Myocyte (in vitro differentiated cells): ENCODE measurements at regions not wholly inside any gene's neighbourhood (a gene's known extent, or its start where the extent isn't known, plus 50 kb on each side); places are given as distances from the start of the nearest gene placed in this dataset.
"Not testable (repeated sequence)": the region's sequence is repeated elsewhere in the genome, so short reads cannot be mapped to it uniquely, and the experiment has no call there.

ENCODE experiments used
- DNase-seq: peaks from one replicate; pipeline ENCODE4 v3.0.0-alpha.2; 2012; ENCODE audit warnings: low read depth

DNA sequence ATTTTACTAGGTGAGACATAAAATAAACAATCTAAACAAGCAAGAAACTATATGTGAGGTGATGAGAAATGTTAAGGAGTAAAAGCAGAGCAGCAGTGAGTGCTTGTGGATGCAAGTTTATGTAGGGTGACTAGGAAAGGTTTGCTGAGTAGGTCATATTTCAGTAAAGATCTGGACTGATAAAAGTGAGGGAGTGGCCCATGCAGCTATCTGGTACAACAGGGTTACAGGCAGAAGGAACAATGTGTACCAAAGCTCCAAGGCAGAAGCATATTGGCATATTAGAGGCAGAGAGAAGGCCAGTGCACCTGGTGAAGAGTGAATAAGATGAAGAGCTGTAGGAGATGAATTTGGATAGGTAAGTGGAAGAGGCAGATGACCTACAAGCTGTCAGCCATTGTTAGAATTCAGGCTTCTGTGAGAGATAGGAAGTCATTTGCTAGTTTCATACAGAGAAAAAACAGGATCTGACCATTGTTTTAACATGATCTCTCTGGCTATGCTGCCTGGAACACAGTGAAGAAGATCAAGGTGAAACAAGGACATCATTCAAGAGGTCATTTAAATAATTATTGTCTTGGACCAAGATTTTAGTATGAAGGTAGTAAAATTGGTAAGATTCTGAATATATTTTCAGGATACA, 274.6 kb downstream of the ANKRD50 start:
- no peak for DNase-seq

DNA sequence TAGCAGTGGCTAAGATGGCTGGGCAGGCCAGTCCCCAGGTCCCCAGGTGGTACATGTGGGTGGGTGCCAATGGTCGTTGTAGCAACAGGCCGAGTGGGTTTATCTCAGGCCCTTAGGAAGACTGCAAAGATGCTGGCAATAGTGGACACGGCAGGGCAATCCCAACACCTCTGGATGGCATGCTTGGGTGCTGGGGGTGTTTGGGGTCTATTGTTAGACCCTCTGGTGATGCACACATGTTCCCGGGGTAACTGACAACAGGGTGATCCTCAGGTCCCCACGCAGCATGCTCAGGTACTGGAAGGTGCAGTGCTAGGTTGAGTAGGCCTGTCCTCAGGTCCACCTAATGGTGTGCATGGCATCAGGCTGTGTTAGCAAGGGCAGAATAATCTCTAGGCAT, 267.5 kb downstream of the ANKRD50 start:
- no peak for DNase-seq

DNA sequence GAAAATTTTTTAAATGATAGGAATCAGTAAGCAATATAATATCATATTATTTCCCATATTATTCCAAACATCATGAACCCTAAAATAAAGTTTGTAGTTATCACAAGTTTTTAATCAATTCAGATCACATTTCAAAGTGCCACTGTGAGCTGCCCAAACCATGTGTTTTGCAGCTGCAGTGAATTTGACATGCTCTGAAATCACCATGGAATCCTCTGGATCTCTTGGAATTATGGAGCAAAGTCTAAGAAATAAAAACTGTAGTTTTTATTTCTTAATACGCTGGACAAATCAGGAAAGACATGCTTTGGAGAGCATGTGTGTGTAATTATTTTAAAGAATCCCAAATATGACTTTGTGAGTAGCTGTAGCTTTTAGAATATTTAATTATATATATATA, 262.7 kb downstream of the ANKRD50 start:
- DNase-seq, result no peak

GRCh38 chr4:124450851-124451250, 261.7 kb downstream of the ANKRD50 start:
- DNase-seq, result no peak

DNA sequence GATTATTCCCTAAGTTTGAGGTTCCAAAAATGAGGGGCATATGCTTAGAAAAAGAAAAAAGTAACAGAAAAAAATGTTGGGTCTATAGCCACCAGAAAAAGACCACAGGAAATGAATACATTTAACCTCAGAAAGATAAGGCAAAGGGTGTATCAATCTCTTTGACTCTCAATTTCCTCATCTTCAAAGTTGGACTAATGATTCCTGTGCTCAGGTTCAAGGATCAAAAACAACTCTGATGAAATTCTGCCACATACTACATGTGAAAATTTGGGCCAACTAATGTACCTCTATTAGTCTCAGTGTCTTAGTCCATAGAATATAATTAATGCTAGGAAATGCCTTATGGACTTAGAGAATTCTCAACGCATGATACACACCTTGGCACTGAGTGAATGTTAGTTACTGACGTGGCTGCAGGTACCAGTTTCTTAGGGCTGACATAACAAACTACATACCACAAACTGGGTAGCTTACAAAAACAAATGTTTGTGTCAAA, 257.7 kb downstream of the ANKRD50 start:
- DNase-seq, result no peak

- no peak for DNase-seq
Observed at GRCh38 chr4:124455671-124456070, 256.9 kb downstream of the ANKRD50 start.

GRCh38 chr4:124459196-124459940, 253.2 kb downstream of the ANKRD50 start:
- no peak for DNase-seq

GRCh38 chr4:124459941-124460310, 252.6 kb downstream of the ANKRD50 start:
- DNase-seq, result peak; percentile 50

- not testable (repeated sequence) for DNase-seq
Observed at GRCh38 chr4:124461592-124461991, 250.9 kb downstream of the ANKRD50 start.

GRCh38 chr4:124462954-124463828, 249.3 kb downstream of the ANKRD50 start:
- no peak for DNase-seq

- no peak for DNase-seq
Observed at GRCh38 chr4:124464836-124465235, 247.7 kb downstream of the ANKRD50 start.

DNA sequence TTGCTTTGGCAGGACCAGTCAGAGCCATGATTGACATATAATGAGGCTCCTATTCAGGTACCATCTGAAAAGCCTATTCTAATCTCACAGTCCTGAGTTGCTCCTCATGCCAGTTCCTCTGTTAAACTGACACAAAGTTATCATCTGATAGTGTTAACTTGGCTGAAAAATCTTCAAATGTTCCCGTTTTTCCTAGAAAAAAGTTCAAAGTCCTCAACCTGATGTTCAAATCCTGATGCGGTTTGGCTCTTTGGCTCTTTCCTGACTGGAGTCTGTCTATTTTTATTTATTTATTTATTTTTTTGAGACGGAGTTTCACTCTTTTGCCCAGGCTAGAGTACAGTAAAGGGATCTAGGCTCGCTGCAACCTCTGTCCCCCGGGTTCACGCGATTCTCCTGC, 244.2 kb downstream of the ANKRD50 start:
- no peak for DNase-seq

GRCh38 chr4:124469981-124470380, 242.6 kb downstream of the ANKRD50 start:
- DNase-seq, result no peak

DNA sequence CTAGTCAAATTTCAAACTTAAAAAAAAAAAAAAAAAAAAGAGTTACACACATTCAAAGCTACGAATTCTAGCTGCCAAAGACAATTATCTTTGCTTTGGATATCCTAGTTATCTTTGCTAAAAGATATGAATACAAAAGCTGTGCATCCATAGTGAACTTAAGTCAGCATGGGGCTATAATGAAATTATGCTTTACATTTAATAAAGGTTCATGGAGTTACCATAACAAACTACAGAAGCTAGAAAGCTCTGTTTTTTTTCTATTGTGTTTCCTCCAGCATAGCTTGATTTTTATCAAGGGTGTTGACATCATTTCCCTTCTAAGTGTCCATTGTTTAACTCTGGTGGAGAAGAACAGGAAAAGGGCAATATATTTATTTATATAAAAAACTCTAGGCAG, 234.1 kb downstream of the ANKRD50 start:
- no peak for DNase-seq

GRCh38 chr4:124480061-124480460, 232.5 kb downstream of the ANKRD50 start:
- no peak for DNase-seq

DNA sequence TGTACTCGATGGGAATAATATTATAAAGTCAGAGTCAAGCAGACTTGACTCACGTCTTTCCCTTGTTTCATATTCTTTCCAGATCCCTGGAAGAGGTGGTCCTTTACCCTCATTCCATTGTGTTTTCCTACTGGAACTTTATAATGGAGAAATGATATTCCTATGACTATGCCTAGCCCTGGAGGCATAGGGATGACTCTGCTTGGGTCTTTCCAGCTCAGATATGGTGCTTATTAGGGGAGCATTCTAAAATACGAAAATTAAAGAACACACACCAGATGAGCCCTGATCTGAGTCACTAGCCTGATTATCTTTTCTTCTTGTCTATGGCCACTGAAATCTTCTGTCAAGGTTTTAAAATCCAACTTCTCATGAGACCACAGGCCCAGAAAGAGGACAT, 231.4 kb downstream of the ANKRD50 start:
- DNase-seq, result no peak

DNA sequence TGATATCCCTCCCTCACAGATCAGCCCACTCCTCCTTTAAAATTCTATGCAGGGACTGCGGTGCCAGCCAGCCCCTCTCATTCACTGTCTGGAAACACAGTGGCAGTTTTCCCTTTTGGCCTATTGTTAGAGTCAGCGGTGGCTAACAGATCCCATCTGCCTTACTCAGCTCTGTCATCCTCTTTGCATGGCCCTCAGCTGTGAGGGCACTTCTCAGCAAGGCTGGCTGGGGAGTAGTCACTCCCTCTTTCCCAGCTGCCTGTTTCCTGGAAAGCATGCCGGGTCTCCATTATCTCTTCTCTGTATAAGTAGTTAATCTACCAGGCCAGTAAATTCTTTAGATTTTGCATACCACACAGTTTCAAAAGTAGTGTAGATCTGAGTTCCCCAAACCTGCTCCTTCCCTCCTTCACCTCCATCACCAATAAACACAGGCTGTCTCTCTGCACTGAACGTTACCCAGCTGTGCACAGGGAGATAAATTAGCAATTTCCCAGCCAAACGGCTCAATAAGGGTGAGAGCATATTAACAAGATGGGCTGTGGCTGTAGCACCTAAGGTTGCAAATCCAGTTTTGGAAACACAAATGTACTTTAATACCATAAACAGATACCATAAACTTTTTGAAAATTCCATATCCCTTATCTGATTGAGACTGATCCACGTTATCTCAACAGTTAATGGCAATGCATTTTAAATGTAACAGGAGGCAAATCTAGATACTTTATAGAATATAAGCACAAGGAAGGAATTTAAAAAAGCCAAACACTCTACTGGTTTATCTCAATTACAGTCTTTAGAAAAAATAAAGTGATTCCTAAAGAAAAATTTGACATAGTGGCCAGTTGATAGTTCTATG, 229.3 kb downstream of the ANKRD50 start:
- DNase-seq, result peak; percentile 82

DNA sequence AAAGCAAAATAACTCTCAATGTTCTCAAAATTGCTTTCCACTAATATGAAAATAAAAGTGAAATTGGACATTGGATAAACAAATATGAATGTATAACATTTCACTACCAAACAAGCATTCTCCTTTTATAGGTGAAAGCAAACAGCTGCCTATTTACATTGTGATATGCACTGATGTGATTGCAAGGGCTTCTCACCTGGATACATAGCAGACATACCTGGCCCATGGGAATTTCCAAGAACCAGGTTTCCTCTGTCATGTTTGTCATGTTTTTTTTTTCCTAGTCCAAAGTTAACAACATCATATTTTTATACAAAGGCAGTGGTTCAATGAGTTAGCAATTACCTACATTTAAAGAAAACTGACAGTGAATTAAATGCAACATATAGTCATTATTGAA, 228.5 kb downstream of the ANKRD50 start:
- DNase-seq, result no peak

- DNase-seq, result no peak
Observed at GRCh38 chr4:124484940-124485339, 227.6 kb downstream of the ANKRD50 start.

DNA sequence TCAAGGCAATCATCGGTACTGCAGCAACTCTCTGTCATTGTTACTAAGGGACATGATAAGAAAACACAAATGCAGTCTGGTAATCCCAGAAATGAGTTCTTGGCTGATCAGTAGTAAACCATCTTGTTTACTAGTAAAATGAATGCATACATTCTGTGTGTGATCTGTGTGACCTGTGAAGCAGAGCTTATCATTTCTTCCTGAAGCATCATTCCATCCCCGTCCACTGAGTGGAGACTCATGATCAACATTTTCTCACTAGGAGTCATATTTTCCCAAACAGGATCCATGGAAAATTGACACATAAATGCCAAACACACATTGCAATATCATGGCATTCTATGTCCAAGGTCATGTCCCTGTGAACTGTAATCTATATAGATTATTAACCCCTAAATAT, 226.1 kb downstream of the ANKRD50 start:
- DNase-seq, result no peak

DNA sequence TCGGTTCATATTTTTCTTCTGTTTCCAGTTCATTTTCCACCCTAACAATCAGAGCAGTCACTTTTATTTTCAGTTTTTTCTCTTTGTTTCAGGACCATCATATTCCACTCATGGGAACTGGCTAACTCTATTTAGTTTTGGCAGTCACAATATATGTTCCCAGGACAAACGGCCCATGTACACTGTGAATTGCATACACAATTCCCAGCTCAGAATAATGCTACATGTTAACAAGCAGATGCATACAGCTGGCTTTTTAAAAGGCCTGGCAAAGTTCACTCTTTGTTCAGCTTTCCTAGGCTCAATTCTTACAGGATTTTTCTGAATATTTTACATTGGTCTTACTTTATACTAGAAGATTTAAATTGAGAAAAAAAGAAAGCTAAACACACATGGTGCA, 224.9 kb downstream of the ANKRD50 start:
- DNase-seq, result no peak
